ENCODE measurements at regions not wholly inside any gene's neighbourhood (a gene's known extent, or its start where the extent isn't known, plus 50 kb on each side); places are given as distances from the start of the nearest gene placed in this dataset.
"Not testable (repeated sequence)": the region's sequence is repeated elsewhere in the genome, so short reads cannot be mapped to it uniquely, and the experiment has no call there.

GRCh38 chr10:44752451-44753441 is 158.4 kb upstream of the TMEM72 start:
- no peak for DNase-seq

GRCh38 chr10:44754355-44754754 is 156.8 kb upstream of the TMEM72 start:
- not testable (repeated sequence) for DNase-seq

- DNase-seq, result no peak
Observed at GRCh38 chr10:44755481-44755880, 155.7 kb upstream of the TMEM72 start.

GRCh38 chr10:44756216-44756615 is 154.9 kb upstream of the TMEM72 start:
- DNase-seq, result no peak

GRCh38 chr10:44757551-44758205 is 153.5 kb upstream of the TMEM72 start:
- no peak for DNase-seq

- no peak for DNase-seq
Observed at GRCh38 chr10:44759122-44759521, 152.0 kb upstream of the TMEM72 start.

DNA sequence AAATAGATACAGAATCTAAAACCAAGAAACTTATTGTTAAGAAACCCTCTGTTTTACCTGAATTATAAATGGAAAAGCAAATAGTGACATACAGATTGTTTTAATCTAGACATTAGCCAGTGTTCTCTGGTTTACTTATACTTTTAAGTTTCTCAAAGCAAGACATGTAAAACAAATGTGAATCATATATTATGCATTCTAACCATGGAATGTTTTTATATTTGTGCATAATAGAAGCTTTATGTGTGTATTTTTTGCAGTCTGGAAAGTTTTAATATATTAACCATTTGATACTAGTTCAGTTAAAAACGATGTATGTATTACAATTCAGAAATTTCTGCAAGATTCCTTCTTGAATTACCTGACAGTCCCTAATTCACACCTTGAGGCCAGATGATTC is 150.6 kb upstream of the TMEM72 start:
- DNase-seq, result no peak

GRCh38 chr10:44761076-44761475 is 150.1 kb upstream of the TMEM72 start:
- DNase-seq, result no peak

- DNase-seq, result no peak
Observed at GRCh38 chr10:44763331-44763730, 147.8 kb upstream of the TMEM72 start.

- DNase-seq, result no peak
Observed at GRCh38 chr10:44765299-44765698, 145.8 kb upstream of the TMEM72 start.

DNA sequence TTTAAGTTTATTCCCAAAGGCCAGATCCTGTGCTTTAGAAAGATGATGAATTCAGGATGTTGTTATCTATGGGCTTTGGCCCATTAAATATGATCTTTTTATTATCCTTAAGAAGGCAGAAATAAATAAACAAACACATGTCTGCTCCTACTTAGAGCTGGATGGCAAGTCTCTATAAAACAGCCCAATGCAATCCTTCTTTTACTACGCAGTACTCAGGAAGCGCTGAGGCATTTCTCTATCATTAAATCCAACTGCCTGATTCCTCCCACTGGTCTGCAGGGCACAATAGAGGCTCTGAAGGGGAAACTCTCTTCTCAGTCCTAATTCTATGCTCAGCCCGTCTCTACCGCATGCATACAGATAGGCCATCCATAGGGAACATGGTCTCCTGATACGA is 144.5 kb upstream of the TMEM72 start:
- DNase-seq, result no peak

DNA sequence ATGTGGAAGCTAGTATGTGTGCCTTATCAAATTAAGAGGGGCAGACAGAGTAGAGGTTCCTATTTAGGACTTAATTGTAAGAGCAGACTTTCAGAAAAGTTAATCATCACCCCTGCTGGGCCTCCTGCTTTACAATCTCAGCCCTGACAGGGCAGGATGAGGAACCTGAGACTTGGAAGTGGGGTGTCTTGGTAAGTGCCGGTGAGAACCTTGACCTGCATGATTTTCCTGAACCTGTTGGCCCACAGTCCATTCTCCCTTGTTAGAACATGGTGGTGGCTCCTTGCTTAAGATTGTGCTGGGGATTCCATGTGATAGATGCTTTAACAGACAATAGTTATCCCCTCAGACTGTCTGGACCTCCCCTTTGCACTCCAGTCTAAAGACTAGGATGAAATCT is 141.7 kb upstream of the TMEM72 start:
- no peak for DNase-seq

GRCh38 chr10:44771233-44771995 is 139.7 kb upstream of the TMEM72 start:
- DNase-seq, result no peak

DNA sequence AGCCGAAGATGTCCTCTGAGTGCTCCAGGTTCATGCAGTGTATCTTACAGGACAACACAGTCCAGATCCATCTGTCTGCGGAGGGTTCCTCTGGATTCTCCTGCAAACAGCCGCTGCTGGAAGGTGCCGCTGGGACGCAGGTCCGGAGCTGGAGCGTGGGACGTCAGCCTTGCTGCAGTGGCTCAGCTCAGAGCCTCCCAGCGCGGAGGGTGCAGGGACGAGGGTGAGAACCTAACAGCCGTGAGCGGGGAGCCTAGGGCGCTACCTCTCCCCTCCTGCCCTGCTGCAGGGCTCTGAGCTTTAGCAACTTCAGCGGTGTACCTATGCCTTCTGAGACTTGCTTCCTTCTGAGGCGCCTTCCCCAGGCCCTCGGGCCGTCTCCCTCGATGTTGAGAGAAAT is 137.6 kb upstream of the TMEM72 start:
- DNase-seq, result no peak

DNA sequence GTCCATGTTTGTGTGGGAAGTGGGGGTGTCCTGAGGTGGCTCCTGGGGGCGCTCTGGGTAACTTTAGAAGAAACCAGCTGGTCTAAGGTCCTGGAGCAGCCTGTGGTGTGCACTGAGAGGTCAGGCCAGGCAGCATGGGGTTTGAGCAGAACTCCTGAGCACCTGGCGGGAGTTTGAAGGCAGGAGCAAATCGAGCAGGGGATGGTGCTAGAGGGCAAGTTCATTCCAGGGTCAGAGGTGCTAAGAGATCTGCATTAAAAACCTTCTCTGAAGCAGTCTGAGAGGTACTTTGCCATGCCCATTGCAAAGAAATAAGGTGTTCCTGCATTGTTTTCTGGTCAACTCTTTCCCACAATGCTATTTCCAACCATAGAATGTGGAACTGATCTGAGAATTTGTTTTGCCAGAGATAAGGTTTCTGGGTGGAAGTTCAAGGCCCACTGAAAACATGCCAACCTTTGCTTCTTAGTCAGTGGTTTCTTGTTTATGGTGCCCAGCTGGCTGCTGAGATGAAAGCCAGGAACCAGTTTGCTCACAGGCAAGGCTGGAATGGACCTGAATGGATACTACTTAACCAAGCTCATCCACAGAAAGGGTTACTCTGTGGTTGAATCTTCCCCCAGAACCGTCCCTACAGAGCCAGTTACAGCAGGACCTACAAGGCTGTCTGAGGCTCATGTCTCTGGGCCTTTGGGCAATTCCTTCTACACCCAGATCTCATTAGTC is 136.3 kb upstream of the TMEM72 start:
- DNase-seq, result no peak

DNA sequence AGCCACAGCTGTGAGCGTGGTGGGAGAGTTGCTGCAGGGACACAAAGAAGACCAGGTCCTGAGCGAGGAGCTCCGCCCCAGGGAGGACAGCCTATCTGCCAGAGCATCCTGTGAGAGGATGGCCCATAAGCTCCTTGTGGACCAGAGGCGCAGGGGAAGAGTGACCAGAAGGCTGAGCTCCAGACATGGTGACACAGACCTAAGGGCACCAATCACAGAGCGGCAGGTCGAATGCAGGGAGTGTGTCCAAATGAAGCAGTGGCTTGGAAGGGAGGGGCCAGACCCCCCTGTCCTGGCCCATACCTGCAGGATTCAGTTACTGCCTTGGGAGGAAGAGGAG is 135.8 kb upstream of the TMEM72 start:
- no peak for DNase-seq

- DNase-seq, result no peak
Observed at GRCh38 chr10:44776181-44776580, 135.0 kb upstream of the TMEM72 start.

- no peak for DNase-seq
Observed at GRCh38 chr10:44779511-44779910, 131.6 kb upstream of the TMEM72 start.

DNA sequence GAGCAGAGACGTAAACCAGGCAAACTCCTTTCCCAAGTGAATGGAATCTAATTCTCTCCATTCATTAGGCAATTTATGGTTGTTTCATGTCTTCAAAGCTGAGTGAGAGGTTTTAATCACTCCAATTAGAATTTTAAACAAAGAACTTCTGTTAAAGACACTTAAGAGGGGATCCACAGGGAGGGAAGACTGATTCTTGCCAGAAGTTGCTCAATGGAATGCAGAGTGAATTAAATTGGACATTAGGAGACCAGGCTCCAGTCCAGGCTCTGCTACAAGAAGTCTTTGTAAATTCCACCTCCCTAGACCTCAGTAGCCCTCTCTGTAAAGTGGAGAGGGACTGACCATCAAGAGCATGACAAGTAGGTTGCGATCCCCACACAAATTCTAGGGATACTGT is 130.7 kb upstream of the TMEM72 start:
- no peak for DNase-seq

DNA sequence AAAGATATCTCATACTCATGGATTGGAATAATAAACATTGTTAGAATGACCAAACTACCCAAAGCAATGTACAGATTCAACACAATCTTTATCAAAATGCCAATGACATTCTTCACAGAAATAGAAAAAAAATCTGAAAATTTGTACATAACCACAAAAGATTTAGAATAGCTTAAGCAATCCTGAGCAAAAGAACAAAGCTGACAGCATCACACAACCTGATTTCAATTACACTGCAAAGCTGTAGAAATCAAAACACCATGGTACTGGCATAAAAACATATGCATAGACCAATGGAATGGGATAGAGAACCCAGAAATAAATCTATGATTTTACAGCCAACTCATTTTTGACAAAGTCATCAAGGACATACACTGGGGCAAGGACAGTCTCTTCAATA is 130.0 kb upstream of the TMEM72 start:
- DNase-seq, result no peak

DNA sequence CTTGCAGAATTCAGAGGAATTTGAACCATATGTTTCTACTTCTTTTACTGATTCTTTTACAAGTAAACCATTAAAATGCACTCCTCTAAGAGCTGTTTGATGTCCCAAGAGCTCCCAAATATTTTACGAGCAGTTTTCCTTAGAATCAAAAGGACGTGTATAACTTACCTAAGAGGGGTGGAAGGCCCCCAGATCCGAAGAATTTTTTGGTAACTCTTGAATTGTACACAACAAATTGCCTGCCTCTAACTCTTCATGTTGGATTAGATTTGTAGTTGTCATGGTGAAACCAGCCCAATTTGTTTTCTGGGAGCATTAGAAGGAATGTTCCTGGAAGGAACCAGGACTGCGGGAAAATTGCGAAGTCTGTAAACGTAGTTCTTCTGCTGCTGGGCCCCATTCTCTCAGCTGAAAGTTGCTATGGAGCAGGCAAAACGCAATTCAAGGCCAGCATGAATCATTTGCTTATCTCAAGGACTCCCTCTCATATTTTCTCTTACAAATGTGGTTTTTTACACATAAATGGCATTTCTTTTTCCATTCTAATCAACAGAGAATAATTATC is 124.8 kb upstream of the TMEM72 start:
- no peak for DNase-seq

DNA sequence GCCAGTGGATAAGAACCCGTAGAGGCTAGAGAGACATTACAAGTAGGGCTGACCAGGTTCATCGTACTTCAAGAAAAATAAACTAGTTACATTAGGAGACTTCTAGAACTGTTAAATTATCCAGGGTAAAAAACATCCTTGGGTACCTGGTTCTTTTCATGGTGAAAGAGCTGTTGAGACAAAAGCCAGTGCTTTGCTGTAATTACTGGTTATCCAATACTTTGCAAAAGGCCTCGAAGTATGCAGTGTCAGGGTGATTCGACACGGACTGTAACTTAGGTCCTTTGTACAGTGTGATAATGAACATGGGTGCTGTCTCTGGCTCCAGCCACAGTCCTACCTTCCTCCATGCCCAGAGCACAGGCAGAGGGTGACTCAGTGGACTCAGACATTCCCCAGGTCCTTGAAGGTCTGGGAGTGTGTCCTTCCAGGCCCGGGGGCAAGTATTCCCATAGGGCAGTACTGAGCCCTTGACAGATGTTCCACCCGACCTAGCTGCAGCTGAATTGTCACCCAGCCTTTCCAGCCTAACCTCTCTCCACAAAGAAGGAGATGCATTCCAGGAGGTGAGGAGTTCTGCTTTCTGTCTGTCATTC is 123.6 kb upstream of the TMEM72 start:
- no peak for DNase-seq
